ENCODE measurements at regions not wholly inside any gene's neighbourhood (a gene's known extent, or its start where the extent isn't known, plus 50 kb on each side); places are given as distances from the start of the nearest gene placed in this dataset.

- no peak for DNase-seq (ENCODE audit: low read depth)
- TF ChIP-seq CTCF (IDR thresholded peaks at IDR 0.05; ENCODE audit: insufficient read depth, low read depth, low read length): no peak
Observed at GRCh38 chr18:54743605-54743995, 84.7 kb upstream of the RAB27B start.

GRCh38 chr18:54749291-54749690 lies 79.0 kb upstream of the RAB27B start:
- TF ChIP-seq CTCF (IDR thresholded peaks at IDR 0.05; ENCODE audit: insufficient read depth, low read depth, low read length): no peak
- DNase-seq (ENCODE audit: low read depth): no peak
- no peak overlapping the region for H3K4me3 ChIP-seq (ENCODE audit: low read depth, low read length)

More at GRCh38 chr18:54743605-54743995, 84.7 kb upstream of the RAB27B start:
- no peak overlapping the region for H3K4me3 ChIP-seq (ENCODE audit: low read depth, low read length)

GRCh38 chr18:54750350-54750749 lies 77.9 kb upstream of the RAB27B start:
- no peak overlapping the region for H3K4me3 ChIP-seq (ENCODE audit: low read depth, low read length)
- DNase-seq (ENCODE audit: low read depth): no peak
- no peak for TF ChIP-seq CTCF (IDR thresholded peaks at IDR 0.05; ENCODE audit: insufficient read depth, low read depth, low read length)

DNA sequence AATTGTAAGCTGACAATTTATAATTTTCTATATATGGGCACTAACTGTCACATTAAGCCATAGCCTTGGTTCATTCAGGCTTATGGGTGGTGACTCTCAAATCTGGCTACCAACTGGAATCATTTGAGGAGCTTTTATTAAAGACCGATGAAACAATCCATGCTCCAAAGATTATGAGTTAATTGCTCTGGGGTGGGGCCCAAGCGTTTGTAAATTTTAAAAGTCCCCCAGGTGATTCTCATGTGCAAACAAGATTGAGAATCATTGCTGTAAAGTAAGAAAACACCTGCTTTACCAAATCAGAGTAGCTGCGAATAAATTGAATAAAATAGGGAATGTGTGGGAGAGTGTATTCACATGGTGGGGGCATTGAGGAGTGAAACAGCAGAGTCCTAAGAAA lies 76.1 kb upstream of the RAB27B start:
- TF ChIP-seq CTCF (IDR thresholded peaks at IDR 0.05; ENCODE audit: insufficient read depth, low read depth, low read length): no peak
- no peak overlapping the region for H3K4me3 ChIP-seq (ENCODE audit: low read depth, low read length)
- no peak for DNase-seq (ENCODE audit: low read depth)

- DNase-seq (ENCODE audit: low read depth): no peak
- TF ChIP-seq CTCF (IDR thresholded peaks at IDR 0.05; ENCODE audit: insufficient read depth, low read depth, low read length): no peak
- no peak overlapping the region for H3K4me3 ChIP-seq (ENCODE audit: low read depth, low read length)
Observed at GRCh38 chr18:54755456-54755855, 72.8 kb upstream of the RAB27B start.

DNA sequence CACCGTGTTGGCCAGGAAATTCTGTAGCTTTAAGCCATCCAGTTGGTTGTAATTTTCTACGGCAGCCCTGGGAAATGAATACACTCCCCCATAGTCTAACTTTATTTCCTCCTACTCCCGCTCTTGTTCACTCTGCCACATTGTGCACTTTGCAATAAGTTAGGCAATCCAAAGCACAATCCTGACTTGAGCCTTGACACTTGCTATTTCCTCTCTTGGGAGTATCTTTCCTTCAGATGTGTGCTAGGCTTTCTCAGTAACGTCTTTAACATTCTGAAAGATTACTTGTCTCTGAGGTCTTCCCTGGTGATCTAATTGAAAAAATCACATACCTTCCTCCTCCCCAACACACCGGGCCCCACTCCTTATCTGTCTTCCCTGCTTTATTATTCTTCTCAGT lies 65.9 kb upstream of the RAB27B start:
- DNase-seq (ENCODE audit: low read depth): peak; percentile 22
- no peak for TF ChIP-seq CTCF (IDR thresholded peaks at IDR 0.05; ENCODE audit: insufficient read depth, low read depth, low read length)
- no peak overlapping the region for H3K4me3 ChIP-seq (ENCODE audit: low read depth, low read length)

DNA sequence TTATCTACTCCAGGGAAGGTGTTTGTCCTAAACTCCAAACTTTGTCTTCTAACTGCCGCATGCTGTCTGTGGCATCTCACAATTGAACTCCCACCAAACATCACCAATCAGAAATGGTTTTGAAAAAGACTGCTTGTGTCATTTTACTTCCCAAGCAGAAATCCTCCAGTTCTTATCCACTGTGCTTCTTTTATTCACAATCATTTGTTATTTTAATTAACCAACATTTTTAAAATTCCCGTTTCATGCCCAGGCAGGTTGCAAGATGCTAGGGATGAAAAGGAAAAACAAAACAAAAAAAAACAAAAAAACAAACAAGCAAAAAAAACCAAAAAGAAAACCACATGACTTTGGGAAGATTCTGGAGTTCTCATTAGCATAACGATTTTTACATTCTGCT lies 63.5 kb upstream of the RAB27B start:
- no peak for TF ChIP-seq CTCF (IDR thresholded peaks at IDR 0.05; ENCODE audit: insufficient read depth, low read depth, low read length)
- no peak overlapping the region for H3K4me3 ChIP-seq (ENCODE audit: low read depth, low read length)
- DNase-seq (ENCODE audit: low read depth): no peak
